ENCODE measurements at regions not wholly inside any gene's neighbourhood (a gene's known extent, or its start where the extent isn't known, plus 50 kb on each side); places are given as distances from the start of the nearest gene placed in this dataset.

GRCh38 chr12:114220311-114220710 is 185.6 kb downstream of the TBX5 start:
- Histone ChIP-seq H3K36me3 (ENCODE audit: control insufficient read depth in 2 of 3, insufficient read depth in 3 of 3, low read length in 3 of 3) (no peaks in the 10 kb centered on the region), H3K4me1 (ENCODE audit: control insufficient read depth in 2 of 2, insufficient read depth in 2 of 2, low read length in 2 of 2) (no peaks in the 10 kb centered on the region), H3K27ac (ENCODE audit: low read depth, low read length) (no peak overlapping the region), H3K9me3 (ENCODE audit: control insufficient read depth in 2 of 3, low read length in 3 of 3) (no peaks in the 10 kb centered on the region), H3K27me3 (ENCODE audit: control insufficient read depth in 2 of 2, insufficient read depth in 2 of 2, low read length in 2 of 2) (no peaks in the 10 kb centered on the region), H3K4me3 (ENCODE audit: low read length) (no peak overlapping the region)
- no peak for DNase-seq
- Mint-ChIP-seq H3K36me3 (no peaks in the 10 kb centered on the region), H3K27ac (no peak overlapping the region), H3K27me3 (peaks cover 2 to 46% (median 29%) of the 10 kb centered on the region in 5 donors), H3K9me3 (peaks cover 2 to 22% (median 10%) of the 10 kb centered on the region in 11 donors), H3K4me1 (peaks cover 0 to 2% (median 0%) of the 10 kb centered on the region in 7 donors), H3K4me3 (no peak overlapping the region)
- ChIA-PET POLR2A (no interaction called here), CTCF (no interaction called here)
- intact Hi-C loops (cut with micrococcal nuclease): no loop called here
- no peak for ATAC-seq

DNA sequence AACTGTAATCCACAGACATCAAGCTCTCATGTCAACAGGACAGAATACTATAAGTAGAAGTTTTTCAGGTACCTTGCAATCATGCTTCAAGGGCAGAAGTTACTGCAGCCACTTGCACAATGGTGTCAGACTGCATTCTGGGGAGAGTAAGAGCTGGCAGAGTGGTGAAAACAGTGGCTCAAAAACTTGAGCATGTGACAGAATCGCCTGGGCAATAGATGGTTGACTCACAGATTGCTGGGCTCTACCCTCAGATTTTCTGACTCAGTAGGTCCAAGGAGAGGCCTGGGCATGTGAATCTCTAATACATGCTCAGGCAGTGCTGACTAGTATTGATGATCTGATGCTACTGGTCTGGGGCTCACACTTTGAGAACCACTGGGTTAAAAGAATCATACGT is 187.8 kb downstream of the TBX5 start:
- H3K4me3 Mint-ChIP-seq: no peak overlapping the region
- H3K27me3 Mint-ChIP-seq: peaks cover 2 to 33% (median 18%) of the 10 kb centered on the region in 5 donors
- ATAC-seq: no peak
- Histone ChIP-seq H3K4me3 (ENCODE audit: low read length) (no peak overlapping the region), H3K27me3 (ENCODE audit: control insufficient read depth in 2 of 2, insufficient read depth in 2 of 2, low read length in 2 of 2) (no peaks in the 10 kb centered on the region), H3K4me1 (ENCODE audit: control insufficient read depth in 2 of 2, insufficient read depth in 2 of 2, low read length in 2 of 2) (no peaks in the 10 kb centered on the region), H3K27ac (ENCODE audit: low read depth, low read length) (no peak overlapping the region), H3K9me3 (ENCODE audit: control insufficient read depth in 2 of 3, low read length in 3 of 3) (no peaks in the 10 kb centered on the region), H3K36me3 (ENCODE audit: control insufficient read depth in 2 of 3, insufficient read depth in 3 of 3, low read length in 3 of 3) (no peaks in the 10 kb centered on the region)
- POLR2A ChIA-PET: no interaction called here
- no peaks in the 10 kb centered on the region for H3K36me3 Mint-ChIP-seq
- CTCF ChIA-PET: no interaction called here
- intact Hi-C loops (cut with micrococcal nuclease): no loop called here
- H3K9me3 Mint-ChIP-seq: peaks cover 2 to 25% (median 7%) of the 10 kb centered on the region in 11 donors
- H3K27ac Mint-ChIP-seq: no peak overlapping the region
- peaks cover 0 to 2% (median 0%) of the 10 kb centered on the region in 7 donors for H3K4me1 Mint-ChIP-seq
- DNase-seq: no peak

DNA sequence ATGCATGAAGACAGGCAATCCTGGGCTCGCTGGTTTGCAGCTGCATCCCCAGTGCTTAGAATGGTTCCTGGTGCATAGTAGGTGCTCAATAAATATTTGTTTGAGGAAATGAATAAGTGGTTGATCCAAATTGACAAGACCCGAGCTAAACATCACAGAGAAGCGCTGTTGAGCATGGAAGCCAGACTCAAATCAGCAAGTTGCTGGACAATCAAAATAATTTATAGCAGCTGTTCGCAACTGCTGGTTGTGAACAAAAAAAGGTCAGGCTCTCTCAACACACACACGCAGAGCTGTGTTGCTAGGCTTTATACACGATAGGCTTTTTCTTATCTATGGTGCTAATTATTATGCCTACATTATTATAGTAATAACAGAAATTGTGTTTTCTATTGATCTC is 190.2 kb downstream of the TBX5 start:
- intact Hi-C loops (cut with micrococcal nuclease): no loop called here
- Mint-ChIP-seq H3K27me3 (peaks cover 0 to 19% (median 17%) of the 10 kb centered on the region in 5 donors), H3K9me3 (peaks cover 2 to 28% (median 8%) of the 10 kb centered on the region in 11 donors)

DNA sequence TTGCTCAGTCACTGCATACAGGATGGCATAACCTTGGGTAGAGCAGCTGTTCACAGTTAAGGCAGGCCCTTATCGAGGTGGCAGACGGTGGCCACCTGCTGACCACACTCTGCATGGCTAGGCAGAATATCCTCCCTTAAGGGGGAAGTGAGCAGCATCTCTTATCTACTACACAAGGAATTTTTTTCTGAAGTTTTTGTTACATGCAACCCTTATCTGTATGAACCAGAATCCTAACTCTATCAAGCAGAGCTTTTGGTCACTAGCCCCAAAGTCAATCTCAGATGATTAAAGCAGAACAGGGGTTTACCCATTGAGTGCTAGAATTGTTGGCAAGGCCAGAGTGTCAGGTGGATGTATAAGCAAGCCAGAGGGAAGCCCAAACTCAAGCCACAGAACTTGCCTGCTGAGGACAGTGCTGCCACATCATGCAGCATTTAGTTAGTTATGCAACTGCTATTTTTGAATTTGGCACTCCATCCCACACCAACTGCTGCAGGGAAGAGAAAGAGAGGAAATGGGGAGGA is 192.8 kb downstream of the TBX5 start:
- ATAC-seq: no peak

More for the DNA sequence above, 190.2 kb downstream of the TBX5 start:
- Mint-ChIP-seq H3K27ac (no peak overlapping the region), H3K36me3 (peaks cover 0 to 5% (median 0%) of the 10 kb centered on the region in 5 donors), H3K4me1 (peaks cover 0 to 2% (median 0%) of the 10 kb centered on the region in 7 donors), H3K4me3 (no peak overlapping the region)
- ChIA-PET POLR2A (no interaction called here), CTCF (no interaction called here)
- no peak overlapping the region for H3K4me3 ChIP-seq (ENCODE audit: low read length)
- no peaks in the 10 kb centered on the region for H3K36me3 ChIP-seq (ENCODE audit: control insufficient read depth in 2 of 3, insufficient read depth in 3 of 3, low read length in 3 of 3)
- no peak overlapping the region for H3K27ac ChIP-seq (ENCODE audit: low read depth, low read length)
- H3K9me3 ChIP-seq (ENCODE audit: control insufficient read depth in 2 of 3, low read length in 3 of 3): no peaks in the 10 kb centered on the region
- ATAC-seq (no peak), DNase-seq (no peak)
- H3K27me3 ChIP-seq (ENCODE audit: control insufficient read depth in 2 of 2, insufficient read depth in 2 of 2, low read length in 2 of 2): no peaks in the 10 kb centered on the region
- no peaks in the 10 kb centered on the region for H3K4me1 ChIP-seq (ENCODE audit: control insufficient read depth in 2 of 2, insufficient read depth in 2 of 2, low read length in 2 of 2)

DNA sequence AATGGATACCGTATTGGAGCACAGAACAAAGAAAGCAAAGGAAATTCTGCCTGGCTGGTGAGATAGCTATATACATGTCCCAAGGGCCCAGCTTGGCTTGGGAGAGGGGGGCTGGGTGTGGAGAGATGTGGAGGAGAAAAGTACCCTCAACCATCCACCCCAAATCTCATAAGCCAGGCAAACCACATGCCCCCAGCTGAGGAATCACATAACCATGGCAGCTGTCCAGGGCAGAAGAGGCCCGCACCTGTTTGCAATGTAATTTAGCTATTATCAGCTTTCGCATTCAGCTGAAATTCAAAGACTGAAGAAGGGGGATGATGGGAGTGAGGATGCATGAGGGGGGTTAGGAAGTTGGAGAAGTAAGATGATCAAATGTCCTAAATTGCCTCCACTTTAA is 196.1 kb downstream of the TBX5 start:
- H3K27ac Mint-ChIP-seq: no peak overlapping the region
- DNase-seq (no peak), ATAC-seq (no peak)
- Histone ChIP-seq H3K4me1 (ENCODE audit: control insufficient read depth in 2 of 2, insufficient read depth in 2 of 2, low read length in 2 of 2) (no peaks in the 10 kb centered on the region), H3K27ac (ENCODE audit: low read depth, low read length) (no peak overlapping the region), H3K9me3 (ENCODE audit: control insufficient read depth in 2 of 3, low read length in 3 of 3) (no peaks in the 10 kb centered on the region), H3K4me3 (ENCODE audit: low read length) (no peak overlapping the region), H3K27me3 (ENCODE audit: control insufficient read depth in 2 of 2, insufficient read depth in 2 of 2, low read length in 2 of 2) (no peaks in the 10 kb centered on the region), H3K36me3 (ENCODE audit: control insufficient read depth in 2 of 3, insufficient read depth in 3 of 3, low read length in 3 of 3) (no peaks in the 10 kb centered on the region)
- H3K4me1 Mint-ChIP-seq: no peaks in the 10 kb centered on the region
- H3K36me3 Mint-ChIP-seq: peaks cover 0 to 5% (median 0%) of the 10 kb centered on the region in 5 donors
- peaks cover 0 to 20% (median 10%) of the 10 kb centered on the region in 5 donors for H3K27me3 Mint-ChIP-seq
- ChIA-PET CTCF (no interaction called here), POLR2A (no interaction called here)
- no peak overlapping the region for H3K4me3 Mint-ChIP-seq
- intact Hi-C loops (cut with micrococcal nuclease): no loop called here
- H3K9me3 Mint-ChIP-seq: peaks cover 0 to 23% (median 6%) of the 10 kb centered on the region in 11 donors

More for the DNA sequence above, 192.8 kb downstream of the TBX5 start:
- CTCF ChIA-PET: no interaction called here
- Mint-ChIP-seq H3K4me1 (peaks cover 0 to 2% (median 0%) of the 10 kb centered on the region in 7 donors), H3K9me3 (peaks cover 0 to 27% (median 7%) of the 10 kb centered on the region in 11 donors), H3K27me3 (peaks cover 0 to 23% (median 17%) of the 10 kb centered on the region in 5 donors), H3K36me3 (peaks cover 0 to 5% (median 0%) of the 10 kb centered on the region in 5 donors), H3K27ac (no peak overlapping the region), H3K4me3 (no peak overlapping the region)
- POLR2A ChIA-PET: no interaction called here
- H3K27me3 ChIP-seq (ENCODE audit: control insufficient read depth in 2 of 2, insufficient read depth in 2 of 2, low read length in 2 of 2): no peaks in the 10 kb centered on the region
- no peak overlapping the region for H3K4me3 ChIP-seq (ENCODE audit: low read length)
- no peaks in the 10 kb centered on the region for H3K4me1 ChIP-seq (ENCODE audit: control insufficient read depth in 2 of 2, insufficient read depth in 2 of 2, low read length in 2 of 2)
- intact Hi-C loops (cut with micrococcal nuclease): no loop called here
- H3K27ac ChIP-seq (ENCODE audit: low read depth, low read length): no peak overlapping the region
- DNase-seq: no peak
- no peaks in the 10 kb centered on the region for H3K36me3 ChIP-seq (ENCODE audit: control insufficient read depth in 2 of 3, insufficient read depth in 3 of 3, low read length in 3 of 3)
- H3K9me3 ChIP-seq (ENCODE audit: control insufficient read depth in 2 of 3, low read length in 3 of 3): no peaks in the 10 kb centered on the region

DNA sequence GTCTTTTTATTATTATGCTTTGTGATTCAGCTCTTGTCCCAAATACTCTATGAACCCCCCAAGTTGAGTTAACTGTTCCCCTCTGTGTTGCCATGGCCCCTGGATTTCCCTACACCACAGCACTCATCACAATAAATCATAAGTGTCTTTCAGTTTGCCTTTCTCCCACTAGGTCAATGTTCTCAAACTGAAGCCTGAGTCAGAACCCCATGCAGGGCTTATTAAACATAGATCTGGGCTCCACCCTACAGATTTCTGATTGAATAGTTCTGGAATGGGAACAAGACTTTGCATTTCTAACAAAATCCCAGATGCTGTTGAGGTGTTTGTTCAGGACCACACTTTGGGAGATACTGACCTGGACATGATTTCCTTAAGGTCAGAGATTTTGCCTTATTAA is 199.4 kb downstream of the TBX5 start:
- DNase-seq: no peak
- intact Hi-C loops (cut with micrococcal nuclease): no loop called here
- Histone ChIP-seq H3K36me3 (ENCODE audit: control insufficient read depth in 2 of 3, insufficient read depth in 3 of 3, low read length in 3 of 3) (no peaks in the 10 kb centered on the region), H3K4me3 (ENCODE audit: low read length) (no peak overlapping the region), H3K27ac (ENCODE audit: low read depth, low read length) (no peak overlapping the region), H3K9me3 (ENCODE audit: control insufficient read depth in 2 of 3, low read length in 3 of 3) (no peaks in the 10 kb centered on the region), H3K27me3 (ENCODE audit: control insufficient read depth in 2 of 2, insufficient read depth in 2 of 2, low read length in 2 of 2) (no peaks in the 10 kb centered on the region), H3K4me1 (ENCODE audit: control insufficient read depth in 2 of 2, insufficient read depth in 2 of 2, low read length in 2 of 2) (no peaks in the 10 kb centered on the region)
- peaks cover 0 to 5% (median 0%) of the 10 kb centered on the region in 5 donors for H3K36me3 Mint-ChIP-seq
- no peak overlapping the region for H3K4me3 Mint-ChIP-seq
- ATAC-seq: no peak
- CTCF ChIA-PET: no interaction called here
- no peaks in the 10 kb centered on the region for H3K4me1 Mint-ChIP-seq
- peaks cover 0 to 15% (median 5%) of the 10 kb centered on the region in 11 donors for H3K9me3 Mint-ChIP-seq
- POLR2A ChIA-PET: no interaction called here
- H3K27ac Mint-ChIP-seq: no peak overlapping the region
- peaks cover 0 to 20% (median 13%) of the 10 kb centered on the region in 5 donors for H3K27me3 Mint-ChIP-seq

- Mint-ChIP-seq H3K4me3 (no peak overlapping the region), H3K27ac (no peak overlapping the region), H3K9me3 (peaks cover 0 to 17% (median 7%) of the 10 kb centered on the region in 11 donors), H3K36me3 (no peaks in the 10 kb centered on the region), H3K4me1 (no peaks in the 10 kb centered on the region), H3K27me3 (peaks cover 0 to 8% (median 5%) of the 10 kb centered on the region in 5 donors)
- Histone ChIP-seq H3K36me3 (ENCODE audit: control insufficient read depth in 2 of 3, insufficient read depth in 3 of 3, low read length in 3 of 3) (no peaks in the 10 kb centered on the region), H3K4me3 (ENCODE audit: low read length) (no peak overlapping the region), H3K4me1 (ENCODE audit: control insufficient read depth in 2 of 2, insufficient read depth in 2 of 2, low read length in 2 of 2) (no peaks in the 10 kb centered on the region), H3K27me3 (ENCODE audit: control insufficient read depth in 2 of 2, insufficient read depth in 2 of 2, low read length in 2 of 2) (no peaks in the 10 kb centered on the region), H3K27ac (ENCODE audit: low read depth, low read length) (no peak overlapping the region), H3K9me3 (ENCODE audit: control insufficient read depth in 2 of 3, low read length in 3 of 3) (peaks cover 0 to 4% (median 0%) of the 10 kb centered on the region in 3 experiments)
- DNase-seq (no peak), ATAC-seq (no peak)
- intact Hi-C loops (cut with micrococcal nuclease): no loop called here
- POLR2A ChIA-PET: no interaction called here
- CTCF ChIA-PET: no interaction called here
These were observed 204.2 kb downstream of the TBX5 start for GRCh38 chr12:114201794-114202193.

Data from naive thymus-derived CD4-positive, alpha-beta T cell (primary cell).